Mesendoderm (in vitro differentiated cells): ENCODE measurements at regions not wholly inside any gene's neighbourhood (a gene's known extent, or its start where the extent isn't known, plus 50 kb on each side); places are given as distances from the start of the nearest gene placed in this dataset.
"Not testable (repeated sequence)": the region's sequence is repeated elsewhere in the genome, so short reads cannot be mapped to it uniquely, and the experiment has no call there.

Experiments
- DNase-seq: peaks from one replicate; pipeline ENCODE4 v3.0.0; 2013
- H2AK5ac ChIP-seq: 2 replicates; pipeline ENCODE4 v1.6.1; 2013; ENCODE audit warnings: low read length, inconsistent platforms
- H2BK120ac ChIP-seq: 2 replicates; pipeline ENCODE4 v1.6.1; 2013; ENCODE audit warnings: low read depth, mild to moderate bottlenecking, low read length, moderate library complexity, mixed read lengths
- H2BK15ac ChIP-seq: replicated peaks from 2 replicates; pipeline ENCODE4 v1.6.1; 2013; ENCODE audit warnings: low read depth, mild to moderate bottlenecking, moderate library complexity
- H2BK5ac ChIP-seq: 2 replicates; pipeline ENCODE4 v1.6.1; 2013; ENCODE audit warnings: low read length, inconsistent platforms
- H3K18ac ChIP-seq: 2 replicates; pipeline ENCODE4 v1.6.1; 2013; ENCODE audit warnings: mild to moderate bottlenecking, low read length, mixed read lengths
- H3K23ac ChIP-seq: one replicate; pipeline ENCODE4 v1.6.1; 2013; ENCODE audit warnings: low read length
- H3K27ac ChIP-seq: 2 replicates; pipeline ENCODE4 v1.5.1; 2013; ENCODE audit warnings: low read depth, mild to moderate bottlenecking, inconsistent platforms, low read length, moderate library complexity
- H3K27me3 ChIP-seq: 2 replicates; pipeline ENCODE4 v1.6.1; 2013; ENCODE audit warnings: low read length, control low read depth, mild to moderate bottlenecking, inconsistent platforms; ENCODE audit not compliant: insufficient read depth, poor library complexity
- H3K36me3 ChIP-seq: 2 replicates; pipeline ENCODE4 v1.6.1; 2013; ENCODE audit warnings: low read length, inconsistent platforms; ENCODE audit not compliant: control insufficient read depth, insufficient read depth
- H3K4ac ChIP-seq: one replicate; pipeline ENCODE4 v1.6.1; 2013; ENCODE audit warnings: low read depth, mild to moderate bottlenecking, low read length, moderate library complexity
- H3K4me1 ChIP-seq: 2 replicates; pipeline ENCODE4 v1.6.1; 2013; ENCODE audit warnings: low read depth, low read length, inconsistent platforms; ENCODE audit not compliant: control insufficient read depth
- H3K4me2 ChIP-seq: 2 replicates; pipeline ENCODE4 v1.6.1; 2013; ENCODE audit warnings: low read length
- H3K4me3 ChIP-seq: 2 replicates; pipeline ENCODE4 v1.5.1; 2013; ENCODE audit warnings: mild to moderate bottlenecking, low read length
- H3K56ac ChIP-seq: one replicate; pipeline ENCODE4 v1.6.1; 2013; ENCODE audit warnings: low read length
- H3K79me1 ChIP-seq: 2 replicates; pipeline ENCODE4 v1.6.1; 2013; ENCODE audit warnings: low read length, inconsistent platforms
- H3K79me2 ChIP-seq: 2 replicates; pipeline ENCODE4 v1.6.1; 2013; ENCODE audit warnings: mild to moderate bottlenecking, low read length; ENCODE audit not compliant: control insufficient read depth, insufficient read depth
- H3K9ac ChIP-seq: 2 replicates; pipeline ENCODE4 v1.6.1; 2013; ENCODE audit warnings: low read length, inconsistent platforms
- H4K5ac ChIP-seq: one replicate; pipeline ENCODE4 v1.6.1; 2013; ENCODE audit warnings: low read length
- H4K8ac ChIP-seq: one replicate; pipeline ENCODE4 v1.6.1; 2013; ENCODE audit warnings: low read depth, mild to moderate bottlenecking, control low read depth, low read length, moderate library complexity
- WGBS: extraction: QIAGEN DNeasy Blood & Tissue Kit; methylation state at CpG from one replicate; pipeline ENCODE4 v1.1.7; 2013; ENCODE audit warnings: low lambda C conversion rate, missing lambda C conversion rate; ENCODE audit not compliant: insufficient coverage; ENCODE audit errors: extremely low coverage; 5-methylcytosine and 5-hydroxymethylcytosine counted together

- Histone ChIP-seq H2BK5ac (no peak overlapping the region), H2BK120ac (no peak overlapping the region), H3K4me2 (no peak overlapping the region), H3K27ac (no peak overlapping the region), H2AK5ac (no peak overlapping the region), H4K8ac (no peak overlapping the region), H3K79me2 (no peaks in the 10 kb centered on the region), H3K36me3 (no peaks in the 10 kb centered on the region), H3K27me3 (no peaks in the 10 kb centered on the region), H3K4me1 (no peaks in the 10 kb centered on the region), H3K4ac (no peak overlapping the region), H3K79me1 (no peaks in the 10 kb centered on the region), H3K23ac (no peak overlapping the region), H2BK15ac (no peak overlapping the region), H3K18ac (no peak overlapping the region), H4K5ac (no peak overlapping the region), H3K56ac (no peak overlapping the region), H3K9ac (no peak overlapping the region), H3K4me3 (no peak overlapping the region)
- no CpG with 5 or more reads among the region's 3 CpGs for WGBS
- no peak for DNase-seq
These were observed 111.1 kb upstream of the CBLB start for GRCh38 chr3:105979961-105980360.

GRCh38 chr3:105982207-105982606 lies 113.4 kb upstream of the CBLB start:
- no peak overlapping the region for H3K23ac ChIP-seq
- H3K9ac ChIP-seq: no peak overlapping the region
- H3K79me2 ChIP-seq: no peaks in the 10 kb centered on the region
- H3K4me1 ChIP-seq: no peaks in the 10 kb centered on the region
- no peak overlapping the region for H2BK5ac ChIP-seq
- no peak overlapping the region for H3K4me2 ChIP-seq
- no peak overlapping the region for H2BK15ac ChIP-seq
- no peak overlapping the region for H3K18ac ChIP-seq
- no peak overlapping the region for H4K5ac ChIP-seq
- no peak overlapping the region for H3K27ac ChIP-seq
- no peaks in the 10 kb centered on the region for H3K36me3 ChIP-seq
- no CpG with 5 or more reads among the region's 1 CpG for WGBS
- no peak overlapping the region for H3K56ac ChIP-seq
- H4K8ac ChIP-seq: no peak overlapping the region
- no peak overlapping the region for H3K4ac ChIP-seq
- DNase-seq: no peak
- H2BK120ac ChIP-seq: no peak overlapping the region
- H3K4me3 ChIP-seq: no peak overlapping the region
- no peaks in the 10 kb centered on the region for H3K27me3 ChIP-seq
- H2AK5ac ChIP-seq: no peak overlapping the region
- H3K79me1 ChIP-seq: no peaks in the 10 kb centered on the region

- Histone ChIP-seq H2BK120ac (no peak overlapping the region), H4K5ac (no peak overlapping the region), H3K36me3 (no peaks in the 10 kb centered on the region), H2BK5ac (no peak overlapping the region), H3K27ac (no peak overlapping the region), H3K9ac (no peak overlapping the region), H3K79me2 (no peaks in the 10 kb centered on the region), H3K4me3 (no peak overlapping the region), H3K79me1 (no peaks in the 10 kb centered on the region), H3K56ac (no peak overlapping the region), H3K23ac (no peak overlapping the region), H3K4me1 (no peaks in the 10 kb centered on the region), H3K18ac (no peak overlapping the region), H3K4ac (no peak overlapping the region), H2AK5ac (no peak overlapping the region), H4K8ac (no peak overlapping the region), H2BK15ac (no peak overlapping the region), H3K27me3 (no peaks in the 10 kb centered on the region), H3K4me2 (no peak overlapping the region)
- no peak for DNase-seq
- 100% methylated on average over 1 of the region's 1 CpG for WGBS
These were observed 116.0 kb upstream of the CBLB start for GRCh38 chr3:105984837-105985236.

- H3K4me3 ChIP-seq, H3K23ac ChIP-seq, H2BK15ac ChIP-seq, H3K4me2 ChIP-seq, H2BK5ac ChIP-seq, DNase-seq, H3K4ac ChIP-seq, H3K4me1 ChIP-seq, H3K36me3 ChIP-seq, H4K8ac ChIP-seq, H3K79me1 ChIP-seq, H3K56ac ChIP-seq, H2AK5ac ChIP-seq, H2BK120ac ChIP-seq, H3K9ac ChIP-seq, H3K18ac ChIP-seq, H3K27me3 ChIP-seq, H4K5ac ChIP-seq, H3K27ac ChIP-seq, H3K79me2 ChIP-seq: not testable (repeated sequence)
- WGBS: no CpG with 5 or more reads among the region's 2 CpGs
These were observed 117.5 kb upstream of the CBLB start for GRCh38 chr3:105986343-105986742.

GRCh38 chr3:105987809-105988208 lies 119.0 kb upstream of the CBLB start:
- H4K8ac ChIP-seq: no peak overlapping the region
- no peak overlapping the region for H2BK5ac ChIP-seq
- H3K56ac ChIP-seq: no peak overlapping the region
- no peaks in the 10 kb centered on the region for H3K27me3 ChIP-seq
- H4K5ac ChIP-seq: no peak overlapping the region
- H2AK5ac ChIP-seq: no peak overlapping the region
- no peak overlapping the region for H3K4me3 ChIP-seq
- no peak overlapping the region for H3K18ac ChIP-seq
- H3K79me2 ChIP-seq: no peaks in the 10 kb centered on the region
- H3K36me3 ChIP-seq: no peaks in the 10 kb centered on the region
- H3K9ac ChIP-seq: no peak overlapping the region
- no peak for DNase-seq
- no peaks in the 10 kb centered on the region for H3K79me1 ChIP-seq
- H2BK15ac ChIP-seq: no peak overlapping the region
- H3K4ac ChIP-seq: no peak overlapping the region
- no peak overlapping the region for H3K4me2 ChIP-seq
- no peaks in the 10 kb centered on the region for H3K4me1 ChIP-seq
- no peak overlapping the region for H3K23ac ChIP-seq
- WGBS: 100% methylated on average over 2 of the region's 2 CpGs
- no peak overlapping the region for H2BK120ac ChIP-seq
- H3K27ac ChIP-seq: no peak overlapping the region

- H3K79me1 ChIP-seq: no peaks in the 10 kb centered on the region
- no peak overlapping the region for H3K4me2 ChIP-seq
- H3K23ac ChIP-seq: no peak overlapping the region
- H2AK5ac ChIP-seq: no peak overlapping the region
- no peaks in the 10 kb centered on the region for H3K79me2 ChIP-seq
- no peak overlapping the region for H3K9ac ChIP-seq
- no peak overlapping the region for H2BK5ac ChIP-seq
- no peak overlapping the region for H2BK15ac ChIP-seq
- no peak overlapping the region for H3K4ac ChIP-seq
- no peaks in the 10 kb centered on the region for H3K36me3 ChIP-seq
- no peak for DNase-seq
- H4K8ac ChIP-seq: no peak overlapping the region
- H4K5ac ChIP-seq: no peak overlapping the region
- no peaks in the 10 kb centered on the region for H3K4me1 ChIP-seq
- H3K18ac ChIP-seq: no peak overlapping the region
- no peak overlapping the region for H3K27ac ChIP-seq
- no peak overlapping the region for H3K56ac ChIP-seq
- H3K27me3 ChIP-seq: no peaks in the 10 kb centered on the region
- H2BK120ac ChIP-seq: no peak overlapping the region
- H3K4me3 ChIP-seq: no peak overlapping the region
- WGBS: no CpG with 5 or more reads among the region's 3 CpGs
These were observed 119.9 kb upstream of the CBLB start for GRCh38 chr3:105988540-105989212.
